ENCODE measurements at regions not wholly inside any gene's neighbourhood (a gene's known extent, or its start where the extent isn't known, plus 50 kb on each side); places are given as distances from the start of the nearest gene placed in this dataset.
A peak's percentile ranks its signal among the peaks of the same experiment; 100 is the strongest.
"Not testable (repeated sequence)": the region's sequence is repeated elsewhere in the genome, so short reads cannot be mapped to it uniquely, and the experiment has no call there.

DNA sequence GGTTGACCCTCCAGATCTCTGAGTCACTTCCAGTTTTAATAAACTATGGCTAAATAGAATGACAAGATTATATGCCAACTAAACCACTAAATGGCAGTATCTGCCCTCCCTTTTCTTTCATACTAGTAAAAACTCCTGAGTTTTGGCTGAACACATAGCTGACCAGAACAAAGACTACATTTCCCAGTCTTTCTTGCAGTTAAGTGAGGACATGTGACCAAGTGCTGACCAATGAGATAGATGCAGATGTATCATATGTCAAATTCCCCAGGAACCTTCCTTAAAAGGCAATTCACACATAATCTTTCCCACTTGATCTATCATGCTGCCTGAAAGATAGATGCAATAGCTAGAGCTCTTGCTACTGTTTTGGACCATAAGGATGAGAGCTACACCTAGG is 191.3 kb downstream of the SHOX2 start:
- TF ChIP-seq, protein P1, sequence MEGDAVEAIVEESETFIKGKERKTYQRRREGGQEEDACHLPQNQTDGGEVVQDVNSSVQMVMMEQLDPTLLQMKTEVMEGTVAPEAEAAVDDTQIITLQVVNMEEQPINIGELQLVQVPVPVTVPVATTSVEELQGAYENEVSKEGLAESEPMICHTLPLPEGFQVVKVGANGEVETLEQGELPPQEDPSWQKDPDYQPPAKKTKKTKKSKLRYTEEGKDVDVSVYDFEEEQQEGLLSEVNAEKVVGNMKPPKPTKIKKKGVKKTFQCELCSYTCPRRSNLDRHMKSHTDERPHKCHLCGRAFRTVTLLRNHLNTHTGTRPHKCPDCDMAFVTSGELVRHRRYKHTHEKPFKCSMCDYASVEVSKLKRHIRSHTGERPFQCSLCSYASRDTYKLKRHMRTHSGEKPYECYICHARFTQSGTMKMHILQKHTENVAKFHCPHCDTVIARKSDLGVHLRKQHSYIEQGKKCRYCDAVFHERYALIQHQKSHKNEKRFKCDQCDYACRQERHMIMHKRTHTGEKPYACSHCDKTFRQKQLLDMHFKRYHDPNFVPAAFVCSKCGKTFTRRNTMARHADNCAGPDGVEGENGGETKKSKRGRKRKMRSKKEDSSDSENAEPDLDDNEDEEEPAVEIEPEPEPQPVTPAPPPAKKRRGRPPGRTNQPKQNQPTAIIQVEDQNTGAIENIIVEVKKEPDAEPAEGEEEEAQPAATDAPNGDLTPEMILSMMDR (IDR thresholded peaks at IDR 0.05; ENCODE audit: low read length, missing control alignments), result no peak
- no peak overlapping the region for H3K4me3 ChIP-seq (replicated peaks; ENCODE audit: low read depth, low read length)
- DNase-seq (ENCODE audit: low read depth), result no peak

DNA sequence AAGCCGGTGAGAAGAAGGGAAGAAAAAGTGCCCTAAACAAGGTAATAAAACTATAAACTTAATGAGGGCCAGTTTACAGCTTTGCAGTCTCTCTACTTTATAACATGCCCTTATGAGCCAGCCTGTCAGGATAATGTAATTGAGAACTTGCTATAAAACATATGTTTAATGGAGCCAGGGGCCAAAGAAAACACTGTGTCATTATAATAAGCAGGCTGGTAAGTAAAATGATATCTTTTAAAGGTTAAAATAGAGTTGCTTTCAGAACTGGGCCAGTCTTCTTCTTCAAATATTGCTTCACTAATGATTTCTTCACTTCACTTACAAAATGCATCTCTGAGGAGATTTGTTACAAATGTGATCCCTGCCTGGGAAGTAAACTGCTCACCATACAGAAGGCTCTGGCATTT is 192.5 kb downstream of the SHOX2 start:
- peak; percentile 9 for DNase-seq (ENCODE audit: low read depth)
- TF ChIP-seq, protein P1 (IDR thresholded peaks at IDR 0.05; ENCODE audit: low read length, missing control alignments), result no peak
- H3K4me3 ChIP-seq (replicated peaks; ENCODE audit: low read depth, low read length), result no peak overlapping the region

DNA sequence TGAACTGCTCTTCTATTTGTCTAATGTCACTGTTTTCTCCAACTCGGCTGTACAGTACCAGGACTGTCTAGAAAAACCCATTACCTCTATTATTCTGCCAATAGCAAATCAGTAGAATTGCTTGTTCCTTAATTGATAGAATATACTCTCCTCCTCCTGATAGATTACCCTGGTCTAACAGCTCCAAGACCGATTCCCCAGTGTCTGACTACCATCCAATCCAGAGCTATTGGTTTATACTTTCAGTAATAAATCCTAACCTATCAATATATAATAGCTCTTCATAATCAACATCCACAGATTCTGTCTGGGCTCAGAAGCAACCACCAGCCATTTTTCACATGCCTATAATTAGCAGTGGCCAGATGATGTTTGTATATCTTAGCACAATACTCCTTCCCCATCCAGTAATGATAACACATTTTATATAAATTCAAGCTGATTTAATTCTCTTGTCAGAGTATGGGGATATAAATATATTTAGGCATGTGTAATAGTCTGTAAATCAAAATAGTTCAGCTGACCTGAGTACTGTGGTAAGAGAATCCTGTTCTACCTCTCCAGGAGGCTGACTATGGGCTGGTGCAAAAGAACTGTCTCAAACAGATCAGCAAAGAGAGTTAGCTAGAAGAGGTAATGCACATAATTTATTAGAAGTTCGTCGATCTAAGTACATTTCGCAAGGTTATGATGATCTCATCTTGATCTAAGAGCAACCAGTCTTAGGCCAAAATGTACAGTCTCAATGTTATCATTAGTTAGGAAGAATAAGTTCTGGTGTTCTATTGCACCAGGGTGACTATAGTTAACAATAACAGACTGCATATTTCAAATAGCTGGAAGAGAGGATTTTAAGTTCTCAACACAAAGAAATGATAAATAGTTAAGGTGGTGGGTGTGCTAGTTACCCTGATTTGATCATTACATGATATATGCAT is 193.4 kb downstream of the SHOX2 start:
- H3K4me3 ChIP-seq (replicated peaks; ENCODE audit: low read depth, low read length), result no peak overlapping the region
- TF ChIP-seq, protein P1 (IDR thresholded peaks at IDR 0.05; ENCODE audit: low read length, missing control alignments), result no peak
- no peak for DNase-seq (ENCODE audit: low read depth)

DNA sequence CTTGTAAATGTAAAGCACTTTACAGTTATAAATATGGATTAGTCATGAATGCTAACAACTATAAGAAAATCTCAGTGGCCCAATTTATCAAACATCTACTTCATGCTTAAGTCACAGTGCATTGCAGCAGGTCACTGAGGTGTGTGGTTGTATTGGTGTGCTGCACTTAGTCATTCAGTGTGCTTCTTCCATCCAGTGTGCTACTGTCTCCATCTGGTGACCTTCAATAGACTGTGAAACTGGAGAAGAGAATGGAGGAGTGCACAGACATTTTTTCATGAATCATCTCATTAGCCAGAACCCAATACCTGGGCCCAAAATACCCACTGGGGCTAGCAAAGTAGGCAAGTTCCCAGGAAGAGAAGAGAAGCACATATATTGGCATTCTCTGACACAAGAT is 199.6 kb downstream of the SHOX2 start:
- TF ChIP-seq, protein P1 (IDR thresholded peaks at IDR 0.05; ENCODE audit: low read length, missing control alignments), result no peak
- DNase-seq (ENCODE audit: low read depth), result peak; percentile 13
- no peak overlapping the region for H3K4me3 ChIP-seq (replicated peaks; ENCODE audit: low read depth, low read length)

DNA sequence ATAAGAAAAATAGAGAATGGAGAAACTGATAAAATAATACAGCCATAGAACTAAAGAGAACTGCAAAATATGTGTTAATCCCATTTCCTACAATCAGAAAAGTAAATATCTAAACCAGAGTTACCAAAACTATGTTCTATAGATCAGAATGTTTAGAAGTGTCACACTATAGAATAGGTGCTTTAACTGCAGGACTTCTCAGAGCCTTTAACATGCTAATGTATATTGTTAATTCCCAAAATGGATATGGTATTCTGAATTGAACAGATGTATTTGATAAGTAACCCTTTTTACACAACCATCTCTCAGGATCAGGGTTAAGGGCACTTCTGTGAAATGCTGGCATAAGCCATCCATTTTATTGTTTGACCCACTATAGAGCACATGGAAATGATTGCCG is 200.3 kb downstream of the SHOX2 start:
- H3K4me3 ChIP-seq (replicated peaks; ENCODE audit: low read depth, low read length), result no peak overlapping the region
- TF ChIP-seq, protein P1 (IDR thresholded peaks at IDR 0.05; ENCODE audit: low read length, missing control alignments), result no peak
- no peak for DNase-seq (ENCODE audit: low read depth)

DNA sequence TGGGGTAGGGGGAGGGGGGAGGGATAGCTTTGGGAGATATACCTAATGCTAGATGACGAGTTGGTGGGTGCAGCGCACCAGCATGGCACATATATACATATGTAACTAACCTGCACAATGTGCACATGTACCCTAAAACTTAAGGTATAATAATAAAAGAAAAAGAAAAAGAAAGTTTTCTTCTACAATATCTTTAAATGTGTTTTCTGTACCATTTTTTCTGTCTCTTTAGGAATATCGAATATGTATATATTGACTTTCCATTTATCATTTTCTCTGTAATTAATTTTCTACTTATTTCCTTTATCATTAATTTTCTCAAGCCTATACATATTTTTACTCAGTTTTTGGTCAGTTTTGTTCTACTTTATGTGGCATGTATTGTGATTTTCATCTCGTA is 203.5 kb downstream of the SHOX2 start:
- DNase-seq (ENCODE audit: low read depth), result not testable (repeated sequence)

DNA sequence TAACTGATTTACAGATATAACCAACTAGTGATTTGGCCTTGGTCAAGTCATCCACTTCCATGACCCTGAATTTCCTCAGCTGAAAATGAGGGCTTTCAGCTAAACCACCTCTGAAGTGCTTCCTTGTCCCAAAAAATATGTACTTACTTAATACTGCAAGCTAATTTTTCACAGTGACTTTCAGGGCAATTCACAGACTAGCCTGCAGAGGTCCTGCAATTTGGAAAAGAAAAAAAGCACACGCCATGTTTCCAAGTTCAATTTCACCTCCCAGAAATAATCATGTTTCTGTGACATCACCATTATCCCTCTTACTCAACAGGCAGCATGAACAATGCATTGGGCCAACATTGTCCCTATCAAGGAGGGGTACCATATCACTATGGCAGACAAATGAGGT is 218.2 kb downstream of the SHOX2 start:
- DNase-seq (ENCODE audit: low read depth), result no peak
- no peak overlapping the region for H3K4me3 ChIP-seq (replicated peaks; ENCODE audit: low read depth, low read length)
- TF ChIP-seq, protein P1 (IDR thresholded peaks at IDR 0.05; ENCODE audit: low read length, missing control alignments), result no peak

More for the DNA sequence above, 203.5 kb downstream of the SHOX2 start:
- H3K4me3 ChIP-seq (replicated peaks; ENCODE audit: low read depth, low read length), result not testable (repeated sequence)
